Progenitor cell of endocrine pancreas (in vitro differentiated cells): ENCODE measurements at regions not wholly inside any gene's neighbourhood (a gene's known extent, or its start where the extent isn't known, plus 50 kb on each side); places are given as distances from the start of the nearest gene placed in this dataset.

ENCODE experiments used
- DNase-seq: peaks from one replicate; pipeline ENCODE4 v3.0.0; 2021; ENCODE audit warnings: low spot score; ENCODE audit not compliant: unreplicated experiment
- H3K27ac Mint-ChIP-seq: 2 replicates; pipeline ENCODE4 v1.8.0; 2021; ENCODE audit warnings: mild to moderate bottlenecking, moderate library complexity, mixed read lengths
- H3K27me3 Mint-ChIP-seq: 2 replicates; pipeline ENCODE4 v1.8.0; 2021; ENCODE audit warnings: mixed read lengths
- H3K36me3 Mint-ChIP-seq: 2 replicates; pipeline ENCODE4 v1.8.0; 2022; ENCODE audit warnings: mixed read lengths; ENCODE audit not compliant: insufficient read depth
- H3K4me1 Mint-ChIP-seq: 2 replicates; pipeline ENCODE4 v1.8.0; 2021; ENCODE audit warnings: low read depth, mixed read lengths
- H3K4me3 Mint-ChIP-seq: 2 replicates; pipeline ENCODE4 v1.8.0; 2021; ENCODE audit warnings: low read depth, mild to moderate bottlenecking, moderate library complexity, mixed read lengths
- H3K9me3 Mint-ChIP-seq: 2 replicates; pipeline ENCODE4 v1.8.0; 2021; ENCODE audit warnings: low read depth, mixed read lengths
- TF ChIP-seq, protein P1 (sequence below): fragments of 200-600 bp; sonication (generic); IDR thresholded peaks from one replicate; pipeline ENCODE4 v1.5.0; 2021; ENCODE audit warnings: antibody characterized with exemption, mild to moderate bottlenecking; ENCODE audit not compliant: unreplicated experiment

DNA sequence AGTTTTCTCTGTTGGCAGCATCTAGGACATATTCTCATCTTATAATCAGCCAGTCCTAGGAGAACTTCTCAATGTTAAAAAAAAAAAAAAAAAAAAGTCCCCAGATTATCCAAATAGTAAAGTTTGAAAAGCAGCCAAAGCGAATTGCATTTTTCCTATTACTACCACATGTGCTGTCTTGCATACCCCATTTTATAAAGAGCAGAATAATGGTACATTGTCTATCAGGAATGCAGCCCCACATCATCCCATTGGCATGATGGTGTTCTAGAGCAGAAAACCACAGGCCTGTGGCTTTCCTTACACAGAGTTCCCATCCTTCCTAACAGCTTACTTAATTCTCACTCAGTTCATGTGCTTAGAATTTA lies 381.6 kb downstream of the TMEM38B start:
- Mint-ChIP-seq H3K4me1 (peaks cover 3% of the 10 kb centered on the region), H3K27ac (no peak overlapping the region), H3K4me3 (no peak overlapping the region), H3K36me3 (no peaks in the 10 kb centered on the region), H3K9me3 (no peaks in the 10 kb centered on the region), H3K27me3 (no peaks in the 10 kb centered on the region)
- TF ChIP-seq, protein P1, sequence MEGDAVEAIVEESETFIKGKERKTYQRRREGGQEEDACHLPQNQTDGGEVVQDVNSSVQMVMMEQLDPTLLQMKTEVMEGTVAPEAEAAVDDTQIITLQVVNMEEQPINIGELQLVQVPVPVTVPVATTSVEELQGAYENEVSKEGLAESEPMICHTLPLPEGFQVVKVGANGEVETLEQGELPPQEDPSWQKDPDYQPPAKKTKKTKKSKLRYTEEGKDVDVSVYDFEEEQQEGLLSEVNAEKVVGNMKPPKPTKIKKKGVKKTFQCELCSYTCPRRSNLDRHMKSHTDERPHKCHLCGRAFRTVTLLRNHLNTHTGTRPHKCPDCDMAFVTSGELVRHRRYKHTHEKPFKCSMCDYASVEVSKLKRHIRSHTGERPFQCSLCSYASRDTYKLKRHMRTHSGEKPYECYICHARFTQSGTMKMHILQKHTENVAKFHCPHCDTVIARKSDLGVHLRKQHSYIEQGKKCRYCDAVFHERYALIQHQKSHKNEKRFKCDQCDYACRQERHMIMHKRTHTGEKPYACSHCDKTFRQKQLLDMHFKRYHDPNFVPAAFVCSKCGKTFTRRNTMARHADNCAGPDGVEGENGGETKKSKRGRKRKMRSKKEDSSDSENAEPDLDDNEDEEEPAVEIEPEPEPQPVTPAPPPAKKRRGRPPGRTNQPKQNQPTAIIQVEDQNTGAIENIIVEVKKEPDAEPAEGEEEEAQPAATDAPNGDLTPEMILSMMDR = no peak
- no peak for DNase-seq

GRCh38 chr9:106076711-106077110 lies 382.4 kb downstream of the TMEM38B start:
- Mint-ChIP-seq H3K9me3 (no peaks in the 10 kb centered on the region), H3K27me3 (no peaks in the 10 kb centered on the region), H3K4me3 (no peak overlapping the region), H3K36me3 (no peaks in the 10 kb centered on the region), H3K27ac (no peak overlapping the region), H3K4me1 (peaks cover 3% of the 10 kb centered on the region)
- no peak for DNase-seq
- TF ChIP-seq, protein P1 = no peak

DNA sequence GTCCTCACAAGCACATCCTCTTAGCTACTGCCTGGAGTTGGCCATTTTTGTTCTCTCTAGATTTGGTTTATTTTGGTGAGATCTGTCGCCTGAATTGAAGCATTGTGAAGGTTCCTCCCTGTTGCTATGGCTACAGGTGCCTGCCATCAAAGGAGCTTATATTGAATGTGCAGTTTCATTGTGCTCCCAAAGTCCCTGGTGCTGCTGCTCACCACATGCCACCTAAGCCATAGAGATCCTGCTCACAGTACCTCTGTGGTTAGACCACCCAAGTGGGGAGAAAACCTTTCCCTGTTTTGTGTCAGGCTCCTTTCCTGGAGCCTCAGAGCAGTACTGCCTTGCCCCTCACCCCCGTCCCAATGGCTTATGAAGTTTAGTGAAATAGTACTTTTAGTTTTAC lies 383.4 kb downstream of the TMEM38B start:
- TF ChIP-seq, protein P1 = no peak
- DNase-seq = no peak
- Mint-ChIP-seq H3K4me1 (peaks cover 3% of the 10 kb centered on the region), H3K27ac (no peak overlapping the region), H3K36me3 (no peaks in the 10 kb centered on the region), H3K27me3 (no peaks in the 10 kb centered on the region), H3K4me3 (no peak overlapping the region), H3K9me3 (no peaks in the 10 kb centered on the region)

DNA sequence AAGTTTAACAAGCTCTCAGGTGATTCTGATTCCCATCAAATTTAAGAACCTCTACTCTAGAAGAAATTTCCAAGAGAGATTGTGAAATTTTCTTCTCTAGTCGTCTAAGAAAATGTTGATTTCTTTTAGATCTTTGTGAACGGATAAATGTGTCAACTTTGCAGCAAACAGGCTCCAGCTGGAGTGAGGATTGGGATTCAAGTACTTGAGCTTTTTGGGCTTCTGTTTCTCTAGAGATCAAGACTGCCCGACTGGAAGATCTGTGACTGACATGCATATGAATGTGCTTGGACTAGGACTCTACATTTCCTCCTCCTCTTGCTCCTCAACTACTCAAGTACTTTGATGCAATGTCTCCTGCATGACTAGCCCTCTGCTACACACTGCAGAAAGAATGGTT lies 388.3 kb downstream of the TMEM38B start:
- H3K27ac Mint-ChIP-seq = no peak overlapping the region
- no peak for DNase-seq
- TF ChIP-seq, protein P1 = no peak
- no peaks in the 10 kb centered on the region for H3K9me3 Mint-ChIP-seq
- no peak overlapping the region for H3K4me3 Mint-ChIP-seq
- no peaks in the 10 kb centered on the region for H3K36me3 Mint-ChIP-seq
- H3K27me3 Mint-ChIP-seq = no peaks in the 10 kb centered on the region
- peaks cover 7% of the 10 kb centered on the region for H3K4me1 Mint-ChIP-seq

- DNase-seq = no peak
- no peaks in the 10 kb centered on the region for H3K36me3 Mint-ChIP-seq
- H3K4me3 Mint-ChIP-seq = no peak overlapping the region
- peaks cover 4% of the 10 kb centered on the region for H3K4me1 Mint-ChIP-seq
- TF ChIP-seq, protein P1 = no peak
- H3K27ac Mint-ChIP-seq = no peak overlapping the region
- no peaks in the 10 kb centered on the region for H3K27me3 Mint-ChIP-seq
- peaks cover 10% of the 10 kb centered on the region for H3K9me3 Mint-ChIP-seq
Observed at GRCh38 chr9:106084702-106085101, 390.4 kb downstream of the TMEM38B start.
